ENCODE measurements at regions not wholly inside any gene's neighbourhood (a gene's known extent, or its start where the extent isn't known, plus 50 kb on each side); places are given as distances from the start of the nearest gene placed in this dataset.
"Not testable (repeated sequence)": the region's sequence is repeated elsewhere in the genome, so short reads cannot be mapped to it uniquely, and the experiment has no call there.

GRCh38 chr6:140370976-140371870, 996.8 kb upstream of the CITED2 start:
- no peaks in the 10 kb centered on the region for H3K36me3 Mint-ChIP-seq
- H3K27me3 Mint-ChIP-seq, result peaks cover 2% of the 10 kb centered on the region
- H3K27ac Mint-ChIP-seq, result no peak overlapping the region
- no peaks in the 10 kb centered on the region for H3K9me3 Mint-ChIP-seq (ENCODE audit: low read depth)
- H3K4me1 Mint-ChIP-seq (ENCODE audit: low read depth), result no peaks in the 10 kb centered on the region
- no peak overlapping the region for H3K4me3 Mint-ChIP-seq

- Mint-ChIP-seq H3K27me3 (peaks cover 2% of the 10 kb centered on the region), H3K4me1 (ENCODE audit: low read depth) (no peaks in the 10 kb centered on the region), H3K36me3 (no peaks in the 10 kb centered on the region), H3K27ac (no peak overlapping the region), H3K4me3 (no peak overlapping the region), H3K9me3 (ENCODE audit: low read depth) (no peaks in the 10 kb centered on the region)
These were observed 996.0 kb upstream of the CITED2 start for GRCh38 chr6:140370441-140370840.

GRCh38 chr6:140366991-140367390, 992.5 kb upstream of the CITED2 start:
- Mint-ChIP-seq H3K27ac (no peak overlapping the region), H3K27me3 (peaks cover 2% of the 10 kb centered on the region), H3K36me3 (no peaks in the 10 kb centered on the region), H3K4me1 (ENCODE audit: low read depth) (no peaks in the 10 kb centered on the region), H3K4me3 (no peak overlapping the region), H3K9me3 (ENCODE audit: low read depth) (no peaks in the 10 kb centered on the region)

- H3K36me3 Mint-ChIP-seq, result no peaks in the 10 kb centered on the region
These were observed 990.5 kb upstream of the CITED2 start for GRCh38 chr6:140364916-140365315.

GRCh38 chr6:140360651-140361050, 986.2 kb upstream of the CITED2 start:
- Mint-ChIP-seq H3K4me1 (ENCODE audit: low read depth) (no peaks in the 10 kb centered on the region), H3K27me3 (peaks cover 3% of the 10 kb centered on the region), H3K9me3 (ENCODE audit: low read depth) (no peaks in the 10 kb centered on the region), H3K36me3 (no peaks in the 10 kb centered on the region), H3K27ac (no peak overlapping the region), H3K4me3 (no peak overlapping the region)

More at GRCh38 chr6:140364916-140365315, 990.5 kb upstream of the CITED2 start:
- Mint-ChIP-seq H3K27ac (no peak overlapping the region), H3K9me3 (ENCODE audit: low read depth) (no peaks in the 10 kb centered on the region), H3K4me3 (no peak overlapping the region), H3K4me1 (ENCODE audit: low read depth) (no peaks in the 10 kb centered on the region), H3K27me3 (peaks cover 5% of the 10 kb centered on the region)

- Mint-ChIP-seq H3K4me1 (ENCODE audit: low read depth) (no peaks in the 10 kb centered on the region), H3K36me3 (no peaks in the 10 kb centered on the region), H3K27ac (no peak overlapping the region), H3K27me3 (peaks cover 1% of the 10 kb centered on the region), H3K9me3 (ENCODE audit: low read depth) (no peaks in the 10 kb centered on the region), H3K4me3 (no peak overlapping the region)
These were observed 981.0 kb upstream of the CITED2 start for GRCh38 chr6:140355476-140355875.

GRCh38 chr6:140354296-140354695, 979.8 kb upstream of the CITED2 start:
- Mint-ChIP-seq H3K36me3 (no peaks in the 10 kb centered on the region), H3K9me3 (ENCODE audit: low read depth) (no peaks in the 10 kb centered on the region), H3K4me1 (ENCODE audit: low read depth) (no peaks in the 10 kb centered on the region), H3K27me3 (peaks cover 1% of the 10 kb centered on the region), H3K4me3 (no peak overlapping the region), H3K27ac (no peak overlapping the region)

- Mint-ChIP-seq H3K4me1 (ENCODE audit: low read depth) (no peaks in the 10 kb centered on the region), H3K27ac (no peak overlapping the region), H3K36me3 (no peaks in the 10 kb centered on the region), H3K9me3 (ENCODE audit: low read depth) (no peaks in the 10 kb centered on the region), H3K4me3 (no peak overlapping the region), H3K27me3 (peaks cover 1% of the 10 kb centered on the region)
These were observed 979.1 kb upstream of the CITED2 start for GRCh38 chr6:140353536-140353935.

- no peaks in the 10 kb centered on the region for H3K9me3 Mint-ChIP-seq (ENCODE audit: low read depth)
- H3K27ac Mint-ChIP-seq, result no peak overlapping the region
- no peak overlapping the region for H3K4me3 Mint-ChIP-seq
- no peaks in the 10 kb centered on the region for H3K4me1 Mint-ChIP-seq (ENCODE audit: low read depth)
- peaks cover 3% of the 10 kb centered on the region for H3K27me3 Mint-ChIP-seq
- no peaks in the 10 kb centered on the region for H3K36me3 Mint-ChIP-seq
These were observed 972.0 kb upstream of the CITED2 start for GRCh38 chr6:140346428-140346827.

GRCh38 chr6:140345935-140346334, 971.5 kb upstream of the CITED2 start:
- no peaks in the 10 kb centered on the region for H3K4me1 Mint-ChIP-seq (ENCODE audit: low read depth)
- no peaks in the 10 kb centered on the region for H3K36me3 Mint-ChIP-seq
- H3K27me3 Mint-ChIP-seq, result peaks cover 3% of the 10 kb centered on the region
- H3K9me3 Mint-ChIP-seq (ENCODE audit: low read depth), result no peaks in the 10 kb centered on the region
- H3K27ac Mint-ChIP-seq, result no peak overlapping the region
- no peak overlapping the region for H3K4me3 Mint-ChIP-seq

- Mint-ChIP-seq H3K9me3 (ENCODE audit: low read depth) (no peaks in the 10 kb centered on the region), H3K4me1 (ENCODE audit: low read depth) (no peaks in the 10 kb centered on the region), H3K36me3 (no peaks in the 10 kb centered on the region), H3K4me3 (no peak overlapping the region), H3K27ac (no peak overlapping the region), H3K27me3 (peaks cover 3% of the 10 kb centered on the region)
These were observed 969.9 kb upstream of the CITED2 start for GRCh38 chr6:140344142-140344913.

GRCh38 chr6:140343128-140343527, 968.7 kb upstream of the CITED2 start:
- H3K4me3 Mint-ChIP-seq, result no peak overlapping the region

GRCh38 chr6:140341272-140341671, 966.8 kb upstream of the CITED2 start:
- H3K9me3 Mint-ChIP-seq (ENCODE audit: low read depth), result no peaks in the 10 kb centered on the region
- peaks cover 3% of the 10 kb centered on the region for H3K27me3 Mint-ChIP-seq
- H3K27ac Mint-ChIP-seq, result no peak overlapping the region
- H3K4me1 Mint-ChIP-seq (ENCODE audit: low read depth), result no peaks in the 10 kb centered on the region
- H3K4me3 Mint-ChIP-seq, result no peak overlapping the region
- no peaks in the 10 kb centered on the region for H3K36me3 Mint-ChIP-seq

More at GRCh38 chr6:140343128-140343527, 968.7 kb upstream of the CITED2 start:
- Mint-ChIP-seq H3K27me3 (peaks cover 3% of the 10 kb centered on the region), H3K4me1 (ENCODE audit: low read depth) (no peaks in the 10 kb centered on the region), H3K27ac (no peak overlapping the region), H3K36me3 (no peaks in the 10 kb centered on the region), H3K9me3 (ENCODE audit: low read depth) (no peaks in the 10 kb centered on the region)

GRCh38 chr6:140340795-140341194, 966.3 kb upstream of the CITED2 start:
- H3K36me3 Mint-ChIP-seq, result no peaks in the 10 kb centered on the region
- no peak overlapping the region for H3K27ac Mint-ChIP-seq
- H3K27me3 Mint-ChIP-seq, result peaks cover 3% of the 10 kb centered on the region
- H3K4me3 Mint-ChIP-seq, result no peak overlapping the region
- no peaks in the 10 kb centered on the region for H3K4me1 Mint-ChIP-seq (ENCODE audit: low read depth)
- no peaks in the 10 kb centered on the region for H3K9me3 Mint-ChIP-seq (ENCODE audit: low read depth)

- not testable (repeated sequence) for H3K27ac Mint-ChIP-seq; H3K9me3 Mint-ChIP-seq (ENCODE audit: low read depth); H3K4me1 Mint-ChIP-seq (ENCODE audit: low read depth); H3K27me3 Mint-ChIP-seq; H3K4me3 Mint-ChIP-seq; H3K36me3 Mint-ChIP-seq
These were observed 964.6 kb upstream of the CITED2 start for GRCh38 chr6:140339084-140339483.
